SK-N-SH treated with all-trans-retinoic acid at 6 μM for 48 hours (cell line): ENCODE measurements at regions not wholly inside any gene's neighbourhood (a gene's known extent, or its start where the extent isn't known, plus 50 kb on each side); places are given as distances from the start of the nearest gene placed in this dataset.

Source experiments
- PPARA ChIP-seq: fragments of 250-450 bp; sonication (Bioruptor Pico); IDR thresholded peaks from 2 replicates; pipeline ENCODE4 v1.5.0; 2020; ENCODE audit warnings: mild to moderate bottlenecking, borderline replicate concordance
- RARB ChIP-seq: fragments of 250-450 bp; sonication (Bioruptor Pico); IDR thresholded peaks from 2 replicates; pipeline ENCODE4 v1.8.0; 2021; ENCODE audit warnings: mild to moderate bottlenecking, moderate library complexity
- ZFP3 ChIP-seq: fragments of 250-450 bp; sonication (Bioruptor Pico); IDR thresholded peaks from 2 replicates; pipeline ENCODE4 v1.5.0; 2020; ENCODE audit warnings: mild to moderate bottlenecking, moderate library complexity
- TF ChIP-seq, protein P1 (sequence below): fragments of 250-450 bp; sonication (Bioruptor Pico); IDR thresholded peaks from 2 replicates; pipeline ENCODE4 v1.5.1; 2020; ENCODE audit warnings: low read depth, mild to moderate bottlenecking, moderate library complexity
- TF ChIP-seq, protein P2 (sequence below): fragments of 250-450 bp; sonication (Bioruptor Pico); IDR thresholded peaks from 2 replicates; pipeline ENCODE4 v1.8.0; 2020; ENCODE audit warnings: mild to moderate bottlenecking, moderate library complexity, borderline replicate concordance

DNA sequence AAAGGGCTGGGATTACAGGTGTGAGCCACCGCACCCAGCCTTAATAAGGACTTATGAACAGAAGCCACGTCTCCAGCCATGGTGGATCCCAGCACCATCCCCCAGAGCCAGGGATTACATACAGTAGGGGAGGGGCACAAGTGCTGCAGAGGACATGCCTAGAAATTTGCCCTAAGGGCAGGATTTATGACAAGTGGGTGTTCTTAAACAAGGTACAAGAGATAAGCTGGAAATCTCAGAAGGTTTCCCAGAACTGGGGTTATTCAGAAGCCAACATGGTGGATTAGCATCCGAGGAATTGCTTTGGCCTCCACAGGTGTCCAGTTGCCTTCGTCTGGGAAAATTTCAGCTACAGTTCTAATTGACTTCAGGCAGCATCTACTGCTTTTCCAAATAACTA is 114.4 kb upstream of the EGLN3 start:
- TF ChIP-seq RARB (CRISPR knock-in tag) (no peak), PPARA (CRISPR knock-in tag) (no peak), ZFP3 (CRISPR knock-in tag) (no peak)
- TF ChIP-seq, protein P1, sequence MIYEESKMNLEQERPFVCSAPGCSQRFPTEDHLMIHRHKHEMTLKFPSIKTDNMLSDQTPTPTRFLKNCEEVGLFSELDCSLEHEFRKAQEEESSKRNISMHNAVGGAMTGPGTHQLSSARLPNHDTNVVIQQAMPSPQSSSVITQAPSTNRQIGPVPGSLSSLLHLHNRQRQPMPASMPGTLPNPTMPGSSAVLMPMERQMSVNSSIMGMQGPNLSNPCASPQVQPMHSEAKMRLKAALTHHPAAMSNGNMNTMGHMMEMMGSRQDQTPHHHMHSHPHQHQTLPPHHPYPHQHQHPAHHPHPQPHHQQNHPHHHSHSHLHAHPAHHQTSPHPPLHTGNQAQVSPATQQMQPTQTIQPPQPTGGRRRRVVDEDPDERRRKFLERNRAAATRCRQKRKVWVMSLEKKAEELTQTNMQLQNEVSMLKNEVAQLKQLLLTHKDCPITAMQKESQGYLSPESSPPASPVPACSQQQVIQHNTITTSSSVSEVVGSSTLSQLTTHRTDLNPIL (CRISPR knock-in tag) = no peak
- TF ChIP-seq, protein P2, sequence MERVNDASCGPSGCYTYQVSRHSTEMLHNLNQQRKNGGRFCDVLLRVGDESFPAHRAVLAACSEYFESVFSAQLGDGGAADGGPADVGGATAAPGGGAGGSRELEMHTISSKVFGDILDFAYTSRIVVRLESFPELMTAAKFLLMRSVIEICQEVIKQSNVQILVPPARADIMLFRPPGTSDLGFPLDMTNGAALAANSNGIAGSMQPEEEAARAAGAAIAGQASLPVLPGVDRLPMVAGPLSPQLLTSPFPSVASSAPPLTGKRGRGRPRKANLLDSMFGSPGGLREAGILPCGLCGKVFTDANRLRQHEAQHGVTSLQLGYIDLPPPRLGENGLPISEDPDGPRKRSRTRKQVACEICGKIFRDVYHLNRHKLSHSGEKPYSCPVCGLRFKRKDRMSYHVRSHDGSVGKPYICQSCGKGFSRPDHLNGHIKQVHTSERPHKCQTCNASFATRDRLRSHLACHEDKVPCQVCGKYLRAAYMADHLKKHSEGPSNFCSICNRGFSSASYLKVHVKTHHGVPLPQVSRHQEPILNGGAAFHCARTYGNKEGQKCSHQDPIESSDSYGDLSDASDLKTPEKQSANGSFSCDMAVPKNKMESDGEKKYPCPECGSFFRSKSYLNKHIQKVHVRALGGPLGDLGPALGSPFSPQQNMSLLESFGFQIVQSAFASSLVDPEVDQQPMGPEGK (CRISPR knock-in tag) = no peak
